ENCODE measurements at regions not wholly inside any gene's neighbourhood (a gene's known extent, or its start where the extent isn't known, plus 50 kb on each side); places are given as distances from the start of the nearest gene placed in this dataset.

DNA sequence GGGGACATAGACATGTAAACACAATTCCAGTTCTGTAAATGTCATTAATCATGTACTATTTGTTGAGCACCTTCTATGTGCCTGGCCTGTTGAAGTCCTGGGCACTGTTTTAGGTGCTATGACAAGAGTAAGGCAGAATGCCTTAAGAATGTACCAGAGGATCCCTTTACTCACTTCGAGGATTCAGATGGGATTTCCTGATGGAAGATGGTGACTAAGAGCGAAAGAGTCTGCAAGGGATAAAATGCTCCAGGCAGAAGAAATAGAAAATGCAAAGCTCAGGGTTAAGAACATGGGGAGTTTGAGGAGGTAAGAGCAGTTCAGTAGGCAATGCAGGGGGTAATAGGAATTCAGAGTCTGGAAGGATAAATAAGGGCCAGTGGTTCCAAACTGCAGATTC is 671.3 kb upstream of the TBX3 start:
- no peaks in the 10 kb centered on the region for H3K4me1 Mint-ChIP-seq (ENCODE audit: low read depth)
- CTCF ChIA-PET: no interaction called here
- POLR2A ChIA-PET: no interaction called here
- DNase-seq: no peak
- H3K4me3 Mint-ChIP-seq: no peak overlapping the region
- H3K9me3 Mint-ChIP-seq: peaks cover 6% of the 10 kb centered on the region
- H3K27me3 Mint-ChIP-seq: no peaks in the 10 kb centered on the region
- intact Hi-C loops (cut with micrococcal nuclease): no loop called here
- no peak overlapping the region for H3K27ac Mint-ChIP-seq
- H3K36me3 Mint-ChIP-seq: no peaks in the 10 kb centered on the region

DNA sequence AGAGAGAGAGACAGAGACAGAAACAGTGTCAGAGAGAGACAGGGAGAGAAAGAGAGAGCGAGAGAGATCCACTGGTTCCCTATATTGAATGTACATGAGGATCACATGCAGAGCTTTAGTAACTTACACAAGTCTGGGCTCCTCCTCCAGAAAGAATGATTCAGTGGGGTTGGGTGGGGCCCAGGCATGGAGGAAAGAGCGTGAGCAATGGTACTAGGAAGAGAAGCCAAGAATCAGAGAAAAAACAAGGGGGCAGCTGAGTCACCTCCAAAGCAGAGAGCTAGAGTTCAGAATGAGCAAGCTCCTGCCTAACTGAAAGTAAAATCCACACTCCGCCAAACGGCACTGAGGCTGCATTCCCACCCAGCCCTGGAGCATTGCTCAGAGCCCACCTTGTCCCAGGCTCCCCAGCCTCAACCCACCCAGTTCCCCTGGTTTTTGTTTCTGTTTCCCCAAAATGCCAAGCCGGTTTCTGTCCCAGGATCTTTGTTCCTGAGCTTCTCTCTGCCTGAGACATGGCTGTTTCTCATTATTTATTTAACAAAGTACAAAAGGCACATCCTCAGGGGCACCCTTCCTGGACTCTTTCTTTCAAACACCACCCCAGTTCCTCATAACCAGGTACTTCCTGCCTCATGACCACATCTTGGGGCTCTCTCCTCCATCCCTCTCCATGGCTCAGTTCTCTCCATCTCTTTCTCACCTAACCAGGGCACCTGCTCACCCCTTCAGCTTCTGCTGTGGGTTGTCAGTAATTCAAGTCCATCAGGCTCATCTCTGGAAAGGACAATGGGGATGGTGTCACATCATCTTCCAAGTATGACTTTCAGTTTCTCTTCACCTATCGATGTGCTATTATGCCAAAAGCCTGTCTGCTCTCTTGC is 670.3 kb upstream of the TBX3 start:
- H3K9me3 Mint-ChIP-seq: peaks cover 8% of the 10 kb centered on the region
- ChIA-PET CTCF (no interaction called here), POLR2A (no interaction called here)
- H3K27me3 Mint-ChIP-seq: no peaks in the 10 kb centered on the region
- intact Hi-C loops (cut with micrococcal nuclease): no loop called here
- no peaks in the 10 kb centered on the region for H3K4me1 Mint-ChIP-seq (ENCODE audit: low read depth)
- H3K27ac Mint-ChIP-seq: no peak overlapping the region
- DNase-seq: no peak
- H3K36me3 Mint-ChIP-seq: no peaks in the 10 kb centered on the region
- no peak overlapping the region for H3K4me3 Mint-ChIP-seq

DNA sequence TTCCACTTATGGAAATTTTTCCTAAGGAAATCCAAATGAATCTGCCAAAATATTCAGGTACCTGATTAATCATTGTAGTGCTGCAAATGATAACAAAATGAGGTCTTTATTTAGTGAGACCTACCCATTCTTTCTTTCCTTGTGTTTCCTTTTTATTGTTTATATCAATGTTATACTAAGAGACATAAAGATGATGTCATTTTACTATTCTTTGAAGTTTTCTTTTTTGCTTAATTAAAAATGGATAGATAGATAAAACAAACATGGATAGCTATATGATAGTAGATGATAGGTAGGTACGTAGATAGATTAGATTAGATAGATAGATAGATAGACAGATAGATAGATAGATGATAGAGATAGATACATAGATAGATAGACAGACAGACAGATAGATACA is 669.5 kb upstream of the TBX3 start:
- CTCF ChIA-PET: no interaction called here
- peaks cover 8% of the 10 kb centered on the region for H3K9me3 Mint-ChIP-seq
- no peak for DNase-seq
- H3K36me3 Mint-ChIP-seq: no peaks in the 10 kb centered on the region
- no peaks in the 10 kb centered on the region for H3K4me1 Mint-ChIP-seq (ENCODE audit: low read depth)
- POLR2A ChIA-PET: no interaction called here
- no peak overlapping the region for H3K27ac Mint-ChIP-seq
- H3K27me3 Mint-ChIP-seq: no peaks in the 10 kb centered on the region
- no peak overlapping the region for H3K4me3 Mint-ChIP-seq
- intact Hi-C loops (cut with micrococcal nuclease): no loop called here

DNA sequence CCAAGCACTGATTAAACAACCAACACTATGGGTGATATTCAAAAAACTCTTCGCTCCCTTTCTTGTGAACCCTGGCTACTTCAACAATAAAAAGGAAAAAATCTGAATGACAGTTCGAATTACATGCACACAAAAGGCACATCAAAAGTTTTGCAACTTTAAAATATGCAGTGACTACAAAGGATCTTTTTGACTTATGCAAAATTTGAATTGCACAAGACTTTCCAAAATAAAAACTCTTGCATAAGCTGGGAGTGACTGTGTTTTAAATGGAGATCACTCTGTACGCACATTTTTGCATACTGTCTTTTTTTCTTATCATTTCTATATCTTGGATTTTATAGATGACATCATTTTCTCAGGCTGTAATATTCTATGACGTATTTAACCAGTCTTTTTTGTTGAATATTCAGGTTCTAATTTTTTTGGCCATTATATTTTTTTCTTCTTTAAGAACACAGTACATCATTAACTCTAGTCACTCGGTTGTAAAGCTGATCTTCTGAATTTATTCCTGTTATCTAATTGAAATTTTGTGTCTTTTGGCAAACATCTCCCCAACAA is 667.6 kb upstream of the TBX3 start:
- peaks cover 13% of the 10 kb centered on the region for H3K9me3 Mint-ChIP-seq
- intact Hi-C loops (cut with micrococcal nuclease): no loop called here
- no peaks in the 10 kb centered on the region for H3K36me3 Mint-ChIP-seq
- H3K27ac Mint-ChIP-seq: no peak overlapping the region
- no peak for DNase-seq
- ChIA-PET CTCF (no interaction called here), POLR2A (no interaction called here)
- H3K27me3 Mint-ChIP-seq: no peaks in the 10 kb centered on the region
- no peaks in the 10 kb centered on the region for H3K4me1 Mint-ChIP-seq (ENCODE audit: low read depth)
- no peak overlapping the region for H3K4me3 Mint-ChIP-seq

DNA sequence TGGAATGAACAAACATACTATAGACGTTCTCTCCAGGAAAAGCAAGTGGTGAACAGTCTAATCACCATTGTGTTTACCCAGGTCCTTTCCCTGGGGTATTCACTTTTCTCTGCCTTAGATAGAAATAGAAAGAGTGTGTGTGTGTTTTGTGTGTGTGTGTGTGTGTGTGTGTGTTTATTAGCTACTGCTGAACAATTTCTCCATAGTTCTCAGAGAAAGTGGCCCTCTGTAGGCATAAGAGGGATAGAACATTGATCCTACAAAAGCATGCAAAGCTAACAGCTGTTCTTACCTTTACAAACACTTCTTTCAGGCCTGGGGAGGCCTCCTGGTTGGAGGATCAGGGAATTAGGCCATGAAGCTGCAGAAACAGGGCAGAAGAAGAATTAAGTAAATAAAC is 665.7 kb upstream of the TBX3 start:
- Mint-ChIP-seq H3K9me3 (peaks cover 12% of the 10 kb centered on the region), H3K4me3 (no peak overlapping the region), H3K4me1 (ENCODE audit: low read depth) (no peaks in the 10 kb centered on the region), H3K36me3 (no peaks in the 10 kb centered on the region), H3K27me3 (no peaks in the 10 kb centered on the region), H3K27ac (no peak overlapping the region)
- CTCF ChIA-PET: no interaction called here
- DNase-seq: no peak
- POLR2A ChIA-PET: no interaction called here
- intact Hi-C loops (cut with micrococcal nuclease): no loop called here

DNA sequence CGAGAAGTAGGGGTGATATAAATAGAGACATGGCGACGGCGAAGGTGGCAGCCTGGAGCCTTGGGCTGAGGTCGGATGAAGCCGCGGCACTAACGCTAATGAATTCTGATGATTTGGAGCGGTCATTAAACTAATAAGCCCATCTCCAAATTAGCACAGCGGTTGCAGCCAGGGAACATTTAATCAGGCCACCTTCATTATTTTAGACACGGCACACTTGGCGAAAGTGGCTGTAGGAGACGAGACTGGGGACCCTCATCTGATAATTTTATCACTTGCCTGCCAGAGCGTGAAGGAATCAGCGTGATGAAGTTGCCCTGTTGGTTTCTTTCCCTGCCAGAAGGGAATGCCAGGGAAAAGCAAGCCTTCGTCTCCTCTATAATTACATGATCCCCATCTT is 664.3 kb upstream of the TBX3 start:
- no peaks in the 10 kb centered on the region for H3K4me1 Mint-ChIP-seq (ENCODE audit: low read depth)

DNA sequence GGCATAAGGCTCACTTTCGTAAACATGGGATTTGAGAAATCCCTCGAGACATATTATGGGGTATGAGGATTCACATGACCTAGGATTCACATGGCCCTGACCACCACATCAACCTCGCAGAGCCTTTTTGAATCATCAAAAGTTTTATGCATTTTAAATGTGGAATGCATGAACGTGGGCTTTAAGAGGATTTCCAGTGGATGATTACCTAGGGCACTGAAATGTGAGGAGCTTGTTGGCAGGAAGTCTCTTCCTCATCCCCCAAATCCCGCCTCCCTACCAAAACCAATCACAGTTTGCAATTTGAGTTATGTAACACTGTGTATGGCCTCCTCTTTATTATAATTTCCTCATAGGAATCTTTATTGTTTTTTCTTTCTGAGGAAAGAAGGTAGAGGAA is 659.6 kb upstream of the TBX3 start:
- intact Hi-C loops (cut with micrococcal nuclease): no loop called here
- POLR2A ChIA-PET: no interaction called here
- H3K9me3 Mint-ChIP-seq: peaks cover 20% of the 10 kb centered on the region

More for the DNA sequence above, 664.3 kb upstream of the TBX3 start:
- no peaks in the 10 kb centered on the region for H3K27me3 Mint-ChIP-seq
- no peak overlapping the region for H3K4me3 Mint-ChIP-seq
- no peaks in the 10 kb centered on the region for H3K36me3 Mint-ChIP-seq
- intact Hi-C loops (cut with micrococcal nuclease): no loop called here
- peaks cover 9% of the 10 kb centered on the region for H3K9me3 Mint-ChIP-seq
- no peak for DNase-seq
- H3K27ac Mint-ChIP-seq: no peak overlapping the region
- ChIA-PET CTCF (no interaction called here), POLR2A (no interaction called here)

DNA sequence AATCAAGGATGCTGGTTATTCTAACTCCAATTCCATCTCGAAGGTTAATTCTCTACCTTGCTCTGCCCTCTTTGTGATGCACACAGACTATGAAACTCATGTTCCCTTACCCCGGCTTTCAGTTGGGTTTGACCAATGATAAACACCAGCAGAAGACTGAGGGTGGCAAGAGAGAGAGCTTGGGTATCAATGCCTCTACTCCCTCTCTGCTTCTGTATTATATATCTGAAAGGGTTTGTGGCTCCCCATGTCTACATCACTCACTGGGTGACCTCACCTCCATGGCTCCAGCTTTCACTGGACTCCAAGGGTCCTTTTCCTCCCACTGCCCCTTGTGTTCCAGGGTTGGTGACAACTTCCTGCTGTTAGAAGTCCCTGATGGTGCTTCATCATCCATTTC is 659.0 kb upstream of the TBX3 start:
- no peaks in the 10 kb centered on the region for H3K4me1 Mint-ChIP-seq (ENCODE audit: low read depth)
- intact Hi-C loops (cut with micrococcal nuclease): no loop called here
- H3K27ac Mint-ChIP-seq: no peak overlapping the region
- H3K9me3 Mint-ChIP-seq: peaks cover 20% of the 10 kb centered on the region
- ChIA-PET POLR2A (no interaction called here), CTCF (no interaction called here)
- no peak for DNase-seq
- H3K27me3 Mint-ChIP-seq: no peaks in the 10 kb centered on the region
- no peak overlapping the region for H3K4me3 Mint-ChIP-seq
- no peaks in the 10 kb centered on the region for H3K36me3 Mint-ChIP-seq

More for the DNA sequence above, 659.6 kb upstream of the TBX3 start:
- Mint-ChIP-seq H3K27me3 (no peaks in the 10 kb centered on the region), H3K4me3 (no peak overlapping the region), H3K27ac (no peak overlapping the region), H3K36me3 (no peaks in the 10 kb centered on the region), H3K4me1 (ENCODE audit: low read depth) (no peaks in the 10 kb centered on the region)
- CTCF ChIA-PET: no interaction called here
- DNase-seq: no peak

DNA sequence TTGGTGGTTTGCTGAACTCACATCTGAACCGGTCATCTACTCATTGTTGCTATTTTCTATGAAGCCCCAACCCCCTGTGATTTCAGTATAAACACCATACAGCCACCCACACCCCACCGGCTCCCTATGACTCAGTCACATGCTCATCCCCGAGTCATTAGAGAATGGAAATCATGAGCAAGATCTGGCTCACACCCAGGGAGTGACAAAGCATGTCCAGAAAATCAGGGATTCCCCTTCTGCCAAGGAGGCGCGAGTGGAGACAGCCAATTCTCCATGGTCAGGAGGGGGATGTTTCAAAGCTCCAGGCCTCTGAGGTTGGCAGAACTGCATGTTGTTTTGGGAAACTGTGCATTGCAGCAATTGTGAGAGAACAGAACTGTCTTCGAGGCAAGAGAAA is 657.5 kb upstream of the TBX3 start:
- peaks cover 16% of the 10 kb centered on the region for H3K9me3 Mint-ChIP-seq
- intact Hi-C loops (cut with micrococcal nuclease): no loop called here
- DNase-seq: peak; percentile 15

DNA sequence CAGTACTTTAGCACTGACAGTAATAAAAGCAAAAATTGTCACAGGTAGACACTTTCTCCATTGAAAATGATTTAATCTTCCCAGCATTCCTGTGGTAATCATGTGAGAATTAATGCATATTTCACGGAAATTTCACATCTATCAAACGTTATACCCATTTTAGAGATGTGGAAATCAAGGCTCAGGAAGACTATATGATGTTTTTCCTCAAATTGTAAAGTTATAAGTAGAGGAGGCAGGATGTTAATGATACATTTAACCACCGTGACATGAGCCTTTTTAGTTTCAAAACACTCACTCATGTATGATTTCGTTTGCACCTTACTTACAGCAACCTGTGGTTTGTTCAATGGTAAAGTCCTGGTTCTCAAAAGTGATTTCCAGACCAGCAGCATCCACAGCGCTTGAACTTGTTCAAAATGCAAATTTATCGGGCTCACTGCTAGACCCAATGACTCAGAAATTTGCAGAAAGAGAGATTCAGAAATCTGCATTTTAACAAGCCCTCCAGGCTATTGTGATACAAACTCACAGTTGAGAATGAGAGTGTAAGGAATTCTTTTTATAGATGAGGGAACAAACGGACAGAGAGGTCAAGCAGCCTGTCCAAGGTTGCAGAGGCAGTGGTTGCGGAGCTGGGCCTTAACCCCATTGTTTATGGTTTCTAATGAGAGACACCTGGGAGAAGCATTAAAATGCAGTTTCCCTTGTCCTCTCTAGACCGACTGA is 654.8 kb upstream of the TBX3 start:
- Mint-ChIP-seq H3K36me3 (no peaks in the 10 kb centered on the region), H3K27me3 (no peaks in the 10 kb centered on the region), H3K4me1 (ENCODE audit: low read depth) (no peaks in the 10 kb centered on the region), H3K4me3 (no peak overlapping the region), H3K27ac (no peak overlapping the region), H3K9me3 (peaks cover 15% of the 10 kb centered on the region)
- ChIA-PET CTCF (no interaction called here), POLR2A (no interaction called here)
- DNase-seq: no peak
- intact Hi-C loops (cut with micrococcal nuclease): no loop called here

More for the DNA sequence above, 657.5 kb upstream of the TBX3 start:
- no peak overlapping the region for H3K27ac Mint-ChIP-seq
- no peaks in the 10 kb centered on the region for H3K27me3 Mint-ChIP-seq
- no peak overlapping the region for H3K4me3 Mint-ChIP-seq
- POLR2A ChIA-PET: no interaction called here
- no peaks in the 10 kb centered on the region for H3K36me3 Mint-ChIP-seq
- no peaks in the 10 kb centered on the region for H3K4me1 Mint-ChIP-seq (ENCODE audit: low read depth)
- CTCF ChIA-PET: no interaction called here

DNA sequence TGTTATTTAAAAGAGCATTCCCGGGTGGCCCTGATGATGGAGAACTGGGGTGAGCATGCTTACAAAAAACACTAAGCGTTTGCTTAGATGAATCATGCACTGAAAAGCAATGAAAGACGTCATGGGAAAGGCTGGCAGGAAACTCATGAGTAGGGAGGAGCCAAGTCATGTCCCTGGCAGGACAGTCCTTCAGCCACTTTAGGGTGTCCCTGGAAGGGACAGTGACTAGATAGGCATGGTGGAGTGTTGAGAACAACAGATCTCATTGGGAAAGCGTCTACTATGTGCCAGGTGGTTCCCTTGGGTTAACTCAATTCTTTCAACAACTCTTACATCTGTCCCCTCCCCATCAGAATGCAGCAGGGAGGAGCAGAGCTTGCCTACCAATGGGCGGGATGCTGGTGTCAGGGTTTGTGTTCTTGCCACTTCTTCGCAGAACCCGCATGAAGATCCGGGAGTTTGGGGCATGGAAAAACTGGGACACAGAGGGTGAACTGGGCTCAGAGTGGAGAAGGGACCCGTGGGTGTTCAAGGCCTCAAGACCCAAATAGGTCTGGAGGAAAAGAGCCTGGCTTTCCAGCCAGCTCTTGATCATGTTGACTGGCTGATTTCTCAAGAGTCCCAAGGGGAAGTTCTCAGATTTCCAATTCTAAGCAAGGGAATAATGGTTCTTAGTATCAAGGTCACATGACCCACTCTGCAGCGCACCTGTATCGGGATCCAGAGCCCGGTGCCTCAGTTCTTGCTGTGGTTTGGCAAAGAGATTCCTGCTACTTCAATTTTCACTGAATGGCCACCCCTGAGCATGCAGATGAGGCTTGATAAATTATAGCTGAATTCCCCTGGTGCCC is 653.9 kb upstream of the TBX3 start:
- POLR2A ChIA-PET: no interaction called here
- no peak overlapping the region for H3K4me3 Mint-ChIP-seq
- no peaks in the 10 kb centered on the region for H3K27me3 Mint-ChIP-seq
- H3K36me3 Mint-ChIP-seq: no peaks in the 10 kb centered on the region
- CTCF ChIA-PET: no interaction called here
- H3K4me1 Mint-ChIP-seq (ENCODE audit: low read depth): no peaks in the 10 kb centered on the region
- peaks cover 16% of the 10 kb centered on the region for H3K9me3 Mint-ChIP-seq
- no peak overlapping the region for H3K27ac Mint-ChIP-seq
- intact Hi-C loops (cut with micrococcal nuclease): no loop called here
- no peak for DNase-seq

DNA sequence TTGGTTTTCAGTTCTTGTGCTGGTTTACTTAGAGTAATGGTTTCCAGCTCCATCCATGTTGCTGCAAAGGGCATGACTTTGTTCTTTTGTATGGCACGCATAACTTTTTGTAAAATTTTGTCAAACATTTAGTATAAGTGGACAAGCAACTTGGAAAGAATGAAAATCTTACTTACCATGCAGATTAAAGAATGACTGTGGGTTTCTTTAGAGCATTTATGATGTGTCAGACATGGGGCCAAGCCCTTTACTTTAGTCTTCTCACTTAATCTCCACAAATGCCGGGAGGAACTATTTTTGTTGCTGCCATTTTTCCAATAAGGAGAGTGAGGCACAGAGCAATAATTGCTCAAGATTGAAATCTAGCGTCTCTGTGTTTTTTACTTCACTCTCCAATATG is 652.5 kb upstream of the TBX3 start:
- Mint-ChIP-seq H3K9me3 (peaks cover 12% of the 10 kb centered on the region), H3K27ac (no peak overlapping the region), H3K4me1 (ENCODE audit: low read depth) (no peaks in the 10 kb centered on the region), H3K27me3 (no peaks in the 10 kb centered on the region), H3K36me3 (no peaks in the 10 kb centered on the region), H3K4me3 (no peak overlapping the region)
- intact Hi-C loops (cut with micrococcal nuclease): no loop called here
- no peak for DNase-seq
- ChIA-PET POLR2A (no interaction called here), CTCF (no interaction called here)
